ENCODE measurements at regions not wholly inside any gene's neighbourhood (a gene's known extent, or its start where the extent isn't known, plus 50 kb on each side); places are given as distances from the start of the nearest gene placed in this dataset.
"Not testable (repeated sequence)": the region's sequence is repeated elsewhere in the genome, so short reads cannot be mapped to it uniquely, and the experiment has no call there.

- Histone ChIP-seq H3K27ac (no peak overlapping the region), H3K4me3 (no peak overlapping the region), H3K36me3 (ENCODE audit: low read depth) (no peaks in the 10 kb centered on the region), H3K4me1 (ENCODE audit: insufficient read depth) (no peaks in the 10 kb centered on the region), H3K27me3 (replicated peaks; ENCODE audit: insufficient read depth) (no peaks in the 10 kb centered on the region), H3F3A (ENCODE audit: insufficient read depth) (no peaks in the 10 kb centered on the region), H3K9ac (no peak overlapping the region), H4K20me1 (ENCODE audit: insufficient read depth) (no peaks in the 10 kb centered on the region), H3K79me2 (ENCODE audit: insufficient read depth) (no peaks in the 10 kb centered on the region), H3K9me2 (ENCODE audit: insufficient read depth) (no peaks in the 10 kb centered on the region), H3K4me2 (ENCODE audit: unreplicated experiment) (no peak overlapping the region), H2AFZ (no peak overlapping the region), H3K9me3 (ENCODE audit: low read depth) (no peaks in the 10 kb centered on the region)
- no peak for DNase-seq
- TF ChIP-seq EZH2phosphoT487 (IDR thresholded peaks at IDR 0.05; ENCODE audit: insufficient read depth, low read depth) (no peak), EZH2 (IDR thresholded peaks at IDR 0.05; ENCODE audit: insufficient read depth, poor library complexity, severe bottlenecking) (no peak)
- in situ Hi-C loops (cut with MboI) = no loop called here
- WGBS, 2 experiments (ENCODE audit: low coverage in 1 of 2, low lambda C conversion rate in 2 of 2, missing lambda C conversion rate in 2 of 2) = 92 to 93% methylated on average over 5 of the region's 5 CpGs
Measured at GRCh38 chr1:55517036-55517435, 301.9 kb upstream of the USP24 start.

GRCh38 chr1:55514571-55514970 is 299.4 kb upstream of the USP24 start:
- H3K27ac ChIP-seq; H3K4me1 ChIP-seq (ENCODE audit: insufficient read depth); H3K79me2 ChIP-seq (ENCODE audit: insufficient read depth); in situ Hi-C loops (cut with MboI); H4K20me1 ChIP-seq (ENCODE audit: insufficient read depth); DNase-seq; H3K9me3 ChIP-seq (ENCODE audit: low read depth); H3K4me3 ChIP-seq; H3K27me3 ChIP-seq (replicated peaks; ENCODE audit: insufficient read depth); H3K36me3 ChIP-seq (ENCODE audit: low read depth); H2AFZ ChIP-seq; H3F3A ChIP-seq (ENCODE audit: insufficient read depth); H3K4me2 ChIP-seq (ENCODE audit: unreplicated experiment); H3K9ac ChIP-seq; H3K9me2 ChIP-seq (ENCODE audit: insufficient read depth): not testable (repeated sequence)
- 62 to 66% methylated on average over 4 of the region's 4 CpGs for WGBS, 2 experiments (ENCODE audit: low coverage in 1 of 2, low lambda C conversion rate in 2 of 2, missing lambda C conversion rate in 2 of 2)

- in situ Hi-C loops (cut with MboI) = no loop called here
- Histone ChIP-seq H3K27ac (no peak overlapping the region), H3K9me2 (ENCODE audit: insufficient read depth) (no peaks in the 10 kb centered on the region), H3K9me3 (ENCODE audit: low read depth) (no peaks in the 10 kb centered on the region), H2AFZ (no peak overlapping the region), H3K4me3 (no peak overlapping the region), H3K36me3 (ENCODE audit: low read depth) (no peaks in the 10 kb centered on the region), H3K27me3 (replicated peaks; ENCODE audit: insufficient read depth) (no peaks in the 10 kb centered on the region), H3K79me2 (ENCODE audit: insufficient read depth) (no peaks in the 10 kb centered on the region), H3K4me2 (ENCODE audit: unreplicated experiment) (no peak overlapping the region), H4K20me1 (ENCODE audit: insufficient read depth) (no peaks in the 10 kb centered on the region), H3K9ac (no peak overlapping the region), H3K4me1 (ENCODE audit: insufficient read depth) (peaks cover under 1% of the 10 kb centered on the region), H3F3A (ENCODE audit: insufficient read depth) (no peaks in the 10 kb centered on the region)
- DNase-seq = no peak
- 95 to 100% methylated on average over 2 of the region's 2 CpGs for WGBS, 2 experiments (ENCODE audit: low coverage in 1 of 2, low lambda C conversion rate in 2 of 2, missing lambda C conversion rate in 2 of 2)
- no peak for TF ChIP-seq EZH2phosphoT487 (IDR thresholded peaks at IDR 0.05; ENCODE audit: insufficient read depth, low read depth)
- TF ChIP-seq EZH2 (IDR thresholded peaks at IDR 0.05; ENCODE audit: insufficient read depth, poor library complexity, severe bottlenecking) = no peak
Measured at GRCh38 chr1:55512466-55512865, 297.3 kb upstream of the USP24 start.

GRCh38 chr1:55507578-55507931 is 292.4 kb upstream of the USP24 start:
- Histone ChIP-seq H3K9me3 (ENCODE audit: low read depth) (no peaks in the 10 kb centered on the region), H4K20me1 (ENCODE audit: insufficient read depth) (no peaks in the 10 kb centered on the region), H3K4me1 (ENCODE audit: insufficient read depth) (peaks cover 24% of the 10 kb centered on the region), H3F3A (ENCODE audit: insufficient read depth) (no peaks in the 10 kb centered on the region), H3K9me2 (ENCODE audit: insufficient read depth) (no peaks in the 10 kb centered on the region), H3K4me3 (no peak overlapping the region), H3K4me2 (ENCODE audit: unreplicated experiment) (peak overlapping the region; percentile 17), H3K27me3 (replicated peaks; ENCODE audit: insufficient read depth) (no peaks in the 10 kb centered on the region), H3K27ac (no peak overlapping the region), H2AFZ (no peak overlapping the region), H3K36me3 (ENCODE audit: low read depth) (no peaks in the 10 kb centered on the region), H3K79me2 (ENCODE audit: insufficient read depth) (no peaks in the 10 kb centered on the region), H3K9ac (no peak overlapping the region)
- in situ Hi-C loops (cut with MboI) = no loop called here
- WGBS, 2 experiments (ENCODE audit: low coverage in 1 of 2, low lambda C conversion rate in 2 of 2, missing lambda C conversion rate in 2 of 2) = 83 to 87% methylated on average over 2 of the region's 2 CpGs
- DNase-seq = no peak
- TF ChIP-seq EZH2phosphoT487 (IDR thresholded peaks at IDR 0.05; ENCODE audit: insufficient read depth, low read depth) = no peak
- no peak for TF ChIP-seq EZH2 (IDR thresholded peaks at IDR 0.05; ENCODE audit: insufficient read depth, poor library complexity, severe bottlenecking)
